ENCODE measurements at regions not wholly inside any gene's neighbourhood (a gene's known extent, or its start where the extent isn't known, plus 50 kb on each side); places are given as distances from the start of the nearest gene placed in this dataset.

- TF ChIP-seq SUZ12 (IDR thresholded peaks at IDR 0.05): no peak
- no peak for TF ChIP-seq FOXA1 (IDR thresholded peaks at IDR 0.05)
- TF ChIP-seq FOXK2 (IDR thresholded peaks at IDR 0.05): no peak
- no peak for TF ChIP-seq PKNOX1 (IDR thresholded peaks at IDR 0.05)
- TF ChIP-seq ARNT (IDR thresholded peaks at IDR 0.05): no peak
- no peak for TF ChIP-seq SP1 (IDR thresholded peaks at IDR 0.05)
- TF ChIP-seq TARDBP (IDR thresholded peaks at IDR 0.05): no peak
- TF ChIP-seq BHLHE40 (IDR thresholded peaks at IDR 0.05; ENCODE audit: borderline replicate concordance): no peak
- TF ChIP-seq ELF4 (IDR thresholded peaks at IDR 0.05): no peak
- TF ChIP-seq L3MBTL2 (conservative IDR thresholded peaks at IDR 0.05): no peak
- TF ChIP-seq HDGF (IDR thresholded peaks at IDR 0.05; ENCODE audit: borderline replicate concordance): no peak
These were observed 453.2 kb downstream of the QKI start for GRCh38 chr6:163867518-163868292.

All from HEK293T (cell line).